Gastroesophageal sphincter (tissue), 4 donors: ENCODE measurements at regions not wholly inside any gene's neighbourhood (a gene's known extent, or its start where the extent isn't known, plus 50 kb on each side); places are given as distances from the start of the nearest gene placed in this dataset.

ENCODE experiments used
- ATAC-seq: fragments of 150-250 bp; one replicate; pipeline ENCODE4 v1.9.1; 2016; ENCODE audit warnings: mild to moderate bottlenecking, moderate library complexity
- H3K27ac ChIP-seq, 4 donors: fragments of 200-600 bp; sonication (generic) in 3 of 4; 1 replicate in 3 of 4; 2 replicates in 1 of 4; pipeline ENCODE4 v1.5.1; 2016 to 2019
- H3K27me3 ChIP-seq: fragments of 200-600 bp; sonication (generic); one replicate; pipeline ENCODE4 v1.5.1; 2019
- H3K36me3 ChIP-seq, 2 donors: fragments of 200-600 bp; sonication (generic); one replicate each; pipeline ENCODE4 v1.5.1; 2019; ENCODE audit warnings: control low read depth in 1 of 2
- H3K4me1 ChIP-seq, 3 donors: fragments of 200-600 bp; sonication (generic); 1 replicate in 2 of 3; 2 replicates in 1 of 3; pipeline ENCODE4 v1.5.1; 2016 to 2019; ENCODE audit warnings: control low read depth in 2 of 3
- H3K4me3 ChIP-seq, 2 donors: fragments of 200-600 bp; sonication (generic); one replicate each; pipeline ENCODE4 v1.5.1; 2019; ENCODE audit warnings: mild to moderate bottlenecking in 1 of 2, moderate library complexity in 1 of 2
- H3K9me3 ChIP-seq, 3 donors: fragments of 200-600 bp; sonication (generic); one replicate each; pipeline ENCODE4 v1.5.1; 2017 to 2019; ENCODE audit warnings: control low read depth in 2 of 3
- CTCF ChIP-seq, 4 experiments: fragments of 200-600 bp in 2 of 4; fragments of 450-650 bp in 2 of 4; sonication (generic) in 1 of 4; IDR thresholded peaks; one replicate each; pipeline ENCODE4 v1.5.1; 2017 to 2019; ENCODE audit warnings: antibody characterized with exemption in 4 of 4, mild to moderate bottlenecking in 2 of 4, moderate library complexity in 2 of 4
- EP300 ChIP-seq: sonication (generic); formaldehyde crosslinking; IDR thresholded peaks from one replicate; pipeline ENCODE4 v1.6.1; 2017; ENCODE audit warnings: antibody characterized with exemption, mild to moderate bottlenecking
- POLR2A ChIP-seq, 2 donors: fragments of 450-650 bp; IDR thresholded peaks; one replicate each; pipeline ENCODE4 v1.6.1; 2017; ENCODE audit warnings: antibody characterized with exemption in 2 of 2, mild to moderate bottlenecking in 2 of 2, moderate library complexity in 1 of 2
- POLR2AphosphoS5 ChIP-seq: sonication (generic); formaldehyde crosslinking; IDR thresholded peaks from one replicate; pipeline ENCODE4 v1.6.1; 2017; ENCODE audit warnings: antibody characterized with exemption
- WGBS, 2 donors: methylation state at CpG; one replicate each; pipeline ENCODE4 v1.1.5; 2018; ENCODE audit warnings: low coverage in 1 of 2; 5-methylcytosine and 5-hydroxymethylcytosine counted together

- TF ChIP-seq EP300 = no peak
- TF ChIP-seq POLR2A (IDR thresholded peaks at IDR 0.05) = no peak
- no peak for TF ChIP-seq POLR2AphosphoS5
- TF ChIP-seq CTCF (IDR thresholded peaks at IDR 0.05) = no peak
- H3K27ac ChIP-seq = no peak overlapping the region
- H3K27me3 ChIP-seq = no peaks in the 10 kb centered on the region
- H3K4me1 ChIP-seq = no peaks in the 10 kb centered on the region
- H3K9me3 ChIP-seq = no peaks in the 10 kb centered on the region
- ATAC-seq = no peak
- H3K4me3 ChIP-seq = no peak overlapping the region
- WGBS, 2 donors = 43% methylated on average over 2 of the region's 2 CpGs
- no peaks in the 10 kb centered on the region for H3K36me3 ChIP-seq
These were observed 1579.2 kb downstream of the AACS start for GRCh38 chr12:126644236-126645020.

GRCh38 chr12:126648074-126648473 lies 1582.8 kb downstream of the AACS start:
- Histone ChIP-seq H3K4me3 (no peak overlapping the region), H3K27me3 (no peaks in the 10 kb centered on the region), H3K27ac (no peak overlapping the region), H3K4me1 (no peaks in the 10 kb centered on the region), H3K36me3 (no peaks in the 10 kb centered on the region), H3K9me3 (no peaks in the 10 kb centered on the region)
- no peak for ATAC-seq
- 61 to 72% methylated on average over 4 to 5 of the region's 5 CpGs for WGBS, 2 donors
- TF ChIP-seq CTCF (IDR thresholded peaks at IDR 0.05) (no peak), POLR2AphosphoS5 (no peak), POLR2A (IDR thresholded peaks at IDR 0.05) (no peak), EP300 (no peak)

GRCh38 chr12:126651133-126651532 lies 1585.9 kb downstream of the AACS start:
- no peak for ATAC-seq
- WGBS, 2 donors = 85 to 93% methylated on average over 5 of the region's 5 CpGs
- no peak overlapping the region for H3K4me3 ChIP-seq

GRCh38 chr12:126663304-126664094 lies 1598.3 kb downstream of the AACS start:
- ATAC-seq = no peak
- no peak overlapping the region for H3K27ac ChIP-seq
- H3K4me3 ChIP-seq = no peak overlapping the region
- H3K9me3 ChIP-seq = peaks cover 0 to 6% (median 0%) of the 10 kb centered on the region in 3 donors
- no peaks in the 10 kb centered on the region for H3K4me1 ChIP-seq
- H3K36me3 ChIP-seq = no peaks in the 10 kb centered on the region
- WGBS, 2 donors = 23 to 34% methylated on average over 4 to 6 of the region's 6 CpGs
- no peaks in the 10 kb centered on the region for H3K27me3 ChIP-seq
- TF ChIP-seq CTCF (IDR thresholded peaks at IDR 0.05) (no peak), POLR2A (IDR thresholded peaks at IDR 0.05) (no peak), POLR2AphosphoS5 (no peak), EP300 (no peak)

More at GRCh38 chr12:126651133-126651532, 1585.9 kb downstream of the AACS start:
- H3K27me3 ChIP-seq = no peaks in the 10 kb centered on the region
- TF ChIP-seq EP300 (no peak), POLR2A (IDR thresholded peaks at IDR 0.05) (no peak), CTCF (IDR thresholded peaks at IDR 0.05) (no peak), POLR2AphosphoS5 (no peak)
- no peaks in the 10 kb centered on the region for H3K4me1 ChIP-seq
- no peak overlapping the region for H3K27ac ChIP-seq
- no peaks in the 10 kb centered on the region for H3K9me3 ChIP-seq
- no peaks in the 10 kb centered on the region for H3K36me3 ChIP-seq
